Hindlimb muscle (tissue), 1 donor: ENCODE measurements at regions not wholly inside any gene's neighbourhood (a gene's known extent, or its start where the extent isn't known, plus 50 kb on each side); places are given as distances from the start of the nearest gene placed in this dataset.

Source experiments
- DNase-seq: peaks from one replicate; pipeline ENCODE4 v3.0.0-alpha.2; 2013

DNA sequence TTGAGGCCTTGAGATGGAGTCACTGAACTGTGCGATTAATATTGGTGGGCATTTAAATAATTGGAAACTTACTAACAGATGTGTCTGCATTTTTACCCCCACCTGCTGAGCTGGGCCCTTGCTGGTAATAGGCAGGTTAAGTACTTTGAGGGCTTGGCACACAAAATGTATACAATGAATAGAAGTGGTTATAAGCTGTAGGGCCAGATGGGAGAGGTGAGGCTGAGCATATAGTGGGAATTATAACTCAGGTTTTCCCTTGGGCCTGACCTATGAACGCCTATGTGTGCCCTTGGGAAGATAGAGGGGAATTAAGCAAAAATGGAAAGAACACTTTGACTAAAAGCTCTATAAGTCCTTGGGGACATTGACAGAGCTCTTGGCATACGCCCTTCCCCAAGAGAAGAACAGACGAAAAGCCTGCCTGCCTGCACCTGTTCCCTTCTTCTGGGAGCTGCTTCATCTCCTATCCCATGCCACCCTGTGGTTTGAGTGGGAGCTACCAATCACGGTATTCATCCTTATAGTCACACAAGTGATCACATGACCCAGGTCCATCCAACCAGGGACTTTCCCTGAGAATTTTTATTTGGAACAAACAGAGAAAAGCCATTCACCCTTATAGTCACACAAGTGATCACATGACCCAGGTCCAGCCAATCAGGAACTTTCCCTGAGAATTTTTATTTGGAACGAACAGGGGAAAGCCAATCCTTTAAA lies 260.7 kb upstream of the CSF3R start:
- DNase-seq: no peak

DNA sequence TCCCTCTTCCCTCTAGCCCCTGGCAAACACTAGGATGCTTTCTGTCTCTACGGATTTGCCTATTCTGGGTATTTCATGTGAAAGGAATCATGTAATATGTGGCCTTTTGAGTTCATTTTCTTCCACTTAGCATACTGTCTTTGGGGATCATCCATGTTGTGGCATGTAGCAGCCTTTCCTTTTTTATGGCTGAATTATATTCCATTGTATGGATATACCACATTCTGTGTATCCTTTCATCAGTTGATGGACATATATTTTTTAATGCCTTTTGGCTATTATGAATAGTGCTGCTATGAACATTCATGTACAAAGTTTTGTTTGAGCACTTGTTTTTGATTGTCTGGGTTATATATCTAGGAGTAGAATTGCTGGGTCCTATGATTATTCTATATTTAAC lies 258.4 kb upstream of the CSF3R start:
- no peak for DNase-seq

DNA sequence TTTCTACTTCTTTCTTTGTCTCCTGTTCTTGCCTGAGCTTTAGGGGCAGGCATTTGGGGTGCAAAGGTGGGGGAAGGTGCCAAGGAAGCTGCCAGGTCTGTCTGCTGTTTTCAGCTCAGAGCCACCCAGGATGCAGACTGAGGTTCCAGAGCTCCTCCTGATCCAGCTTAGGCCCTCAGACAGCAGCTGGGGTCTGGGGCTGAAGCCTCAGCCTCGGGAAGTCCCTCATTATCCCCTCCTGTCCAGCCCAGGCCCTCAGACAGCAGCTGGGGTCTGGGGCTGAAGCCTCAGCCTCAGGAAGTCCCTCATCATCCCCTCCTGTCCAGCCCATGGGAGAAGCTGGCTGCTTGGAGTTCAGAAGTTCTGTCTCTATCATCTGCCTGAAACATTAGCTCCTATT lies 257.7 kb upstream of the CSF3R start:
- DNase-seq: no peak

DNA sequence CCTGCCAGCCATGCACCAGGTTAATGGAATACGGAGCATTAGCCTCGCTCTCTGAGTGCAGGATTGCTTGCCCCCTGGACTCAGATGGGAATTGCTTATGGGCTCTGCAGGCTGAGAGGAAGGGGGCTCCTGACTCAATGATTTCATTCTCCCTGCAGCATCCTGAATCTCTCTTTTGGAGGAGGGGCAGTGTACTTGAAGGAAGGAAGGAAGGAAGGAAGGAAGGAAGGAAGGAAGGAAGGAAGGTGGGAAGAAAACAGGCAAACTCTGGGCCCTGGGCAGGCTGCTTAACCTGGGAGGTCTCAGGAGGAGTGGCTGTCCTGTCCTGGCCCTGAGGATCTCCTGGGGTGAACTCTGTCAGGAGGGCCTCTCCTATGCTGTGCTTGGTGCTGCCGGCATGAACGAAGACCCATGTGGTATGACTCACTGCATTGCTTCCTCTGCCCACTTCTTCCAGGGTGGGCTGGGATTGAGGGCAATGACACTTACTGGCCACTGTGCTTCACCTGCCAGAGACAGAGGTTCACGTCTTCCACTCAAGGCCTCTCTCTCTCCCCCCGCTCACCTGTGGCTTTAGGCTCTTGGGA lies 257.1 kb upstream of the CSF3R start:
- no peak for DNase-seq

DNA sequence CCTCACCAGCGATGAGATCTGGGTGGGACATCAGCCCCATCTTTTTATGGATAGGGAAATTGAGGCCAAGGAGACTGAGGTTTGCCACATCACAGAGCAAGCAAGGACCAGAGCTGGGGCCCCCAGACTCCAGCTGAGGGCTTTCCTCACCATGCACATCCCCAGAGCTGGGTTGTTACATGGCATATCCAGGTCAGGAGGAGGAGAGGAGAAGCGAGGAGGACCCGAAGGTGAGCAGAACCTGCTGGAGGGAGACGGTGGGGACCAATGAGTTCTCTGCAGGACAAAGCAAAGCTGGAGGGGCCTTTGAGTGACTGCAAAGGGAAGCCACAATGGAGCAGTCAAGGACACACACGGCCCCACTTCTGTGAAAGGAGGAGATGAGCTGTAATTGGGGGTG lies 255.5 kb upstream of the CSF3R start:
- DNase-seq: no peak

DNA sequence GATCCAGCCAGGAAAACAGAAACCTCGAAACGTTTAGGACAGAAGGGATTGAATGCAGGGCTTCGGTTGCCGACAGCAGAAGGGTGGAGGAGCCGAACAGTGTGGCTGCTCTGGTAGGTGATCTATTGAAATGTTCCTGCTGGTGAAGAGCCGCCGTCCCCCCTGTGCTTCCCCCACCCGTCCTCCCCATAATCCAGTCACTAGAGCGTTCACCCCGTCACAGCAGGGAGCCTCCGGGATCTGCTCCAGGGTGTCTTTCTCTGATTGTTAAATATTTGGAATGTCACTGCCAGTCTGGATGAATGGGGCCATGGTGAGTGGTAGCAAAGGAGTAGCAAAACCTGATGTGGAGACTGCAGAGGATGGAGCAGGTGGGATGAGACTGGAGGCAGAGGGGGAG lies 255.1 kb upstream of the CSF3R start:
- no peak for DNase-seq

DNA sequence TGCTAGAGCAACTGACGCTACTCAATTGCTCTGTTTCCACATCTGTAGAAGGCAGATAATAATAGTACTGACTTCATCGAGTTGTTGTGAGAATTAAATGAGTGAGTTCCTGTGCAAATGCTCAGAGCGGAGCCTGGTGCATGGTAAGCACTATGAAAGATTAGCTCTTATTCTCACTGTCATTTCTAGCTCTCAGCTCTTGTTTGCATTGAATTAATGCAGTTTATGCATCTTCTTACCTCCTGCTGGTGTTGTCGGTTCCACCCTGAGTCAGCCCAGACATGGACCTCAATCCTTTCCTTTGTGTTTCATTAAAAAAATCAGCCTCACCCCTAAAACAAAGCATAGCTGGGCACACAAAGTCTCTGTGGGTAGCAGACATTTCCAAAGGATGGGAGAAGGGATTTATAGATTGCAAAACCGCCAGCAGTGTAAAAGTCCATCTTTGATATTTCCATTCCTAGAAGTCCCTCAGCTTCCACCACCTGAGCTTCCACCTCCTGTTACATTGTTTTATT lies 254.4 kb upstream of the CSF3R start:
- no peak for DNase-seq

DNA sequence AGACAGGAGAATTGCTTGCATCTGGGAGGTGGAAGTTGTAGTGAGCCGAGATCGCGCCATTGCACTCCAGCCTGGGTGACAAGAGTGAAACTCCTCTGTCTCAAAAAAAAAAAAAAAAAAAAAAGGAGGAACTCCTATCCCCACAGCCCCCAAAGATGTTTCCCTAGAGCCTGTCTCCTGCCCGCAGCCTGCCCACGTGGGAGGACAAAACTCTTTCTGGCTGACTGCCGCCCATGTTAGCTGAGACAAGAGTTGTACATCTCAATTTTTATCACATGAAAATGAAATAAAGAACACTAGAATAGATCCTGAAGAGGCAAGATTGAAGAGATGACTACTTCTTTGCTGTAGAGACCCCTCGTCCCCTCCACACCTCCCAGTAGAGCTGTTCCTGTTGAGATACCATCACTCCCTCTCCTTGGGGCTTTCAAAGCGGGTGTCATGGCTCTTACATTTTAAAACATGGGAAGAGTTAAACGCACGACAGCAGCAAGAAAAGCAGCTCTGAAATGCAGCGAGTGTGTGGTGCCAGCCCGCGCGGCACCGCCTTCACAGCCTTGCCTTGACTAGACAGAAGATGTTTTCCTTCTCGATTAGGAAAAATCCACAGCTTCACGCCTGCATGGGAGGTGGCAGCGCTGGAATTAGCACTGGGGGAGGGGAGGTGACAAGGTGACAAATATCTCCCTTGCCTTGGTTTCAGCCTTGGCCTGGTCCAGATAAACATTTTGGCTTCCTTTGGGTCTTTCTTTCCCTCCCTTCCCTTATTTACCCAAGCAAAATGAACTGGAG lies 253.4 kb upstream of the CSF3R start:
- DNase-seq: no peak

DNA sequence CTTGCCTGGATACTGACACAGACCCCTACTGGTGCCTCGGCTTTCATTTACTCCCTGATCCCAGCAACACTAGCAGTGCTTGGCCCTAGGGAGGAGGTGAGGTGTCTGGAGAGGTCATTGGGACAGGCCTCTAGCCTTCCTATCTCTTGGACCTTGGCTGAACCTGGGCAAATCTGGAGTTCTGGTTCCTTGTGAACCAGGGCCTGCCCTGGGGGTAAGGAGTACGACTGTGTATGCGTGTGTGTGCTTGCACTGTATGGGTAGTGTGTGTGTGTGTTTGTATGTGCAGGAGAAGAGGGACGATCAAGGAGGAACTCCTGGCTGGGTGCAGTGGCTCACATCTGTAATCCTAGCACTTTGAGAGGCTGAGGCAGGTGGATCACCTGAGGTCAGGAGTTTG lies 252.7 kb upstream of the CSF3R start:
- DNase-seq: no peak

DNA sequence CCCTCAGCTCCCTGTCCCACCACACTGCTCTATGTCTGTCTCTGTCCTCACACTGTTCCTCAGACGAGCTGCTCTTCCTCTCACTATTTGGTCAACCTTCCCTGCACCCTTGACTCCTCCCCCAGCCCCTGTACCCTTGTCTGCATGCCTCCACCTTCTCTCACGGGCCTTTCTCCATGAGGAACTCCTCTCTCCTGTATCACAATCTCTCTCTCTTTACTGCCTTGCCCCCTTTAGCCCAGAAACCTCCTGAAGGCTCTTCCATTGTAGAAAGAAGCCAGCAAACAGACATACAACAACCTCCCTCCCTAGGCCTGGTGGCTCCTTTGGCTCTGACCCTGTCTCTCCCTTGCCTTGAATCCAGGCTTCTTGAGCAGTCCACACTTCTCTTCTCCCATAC lies 251.6 kb upstream of the CSF3R start:
- no peak for DNase-seq

DNA sequence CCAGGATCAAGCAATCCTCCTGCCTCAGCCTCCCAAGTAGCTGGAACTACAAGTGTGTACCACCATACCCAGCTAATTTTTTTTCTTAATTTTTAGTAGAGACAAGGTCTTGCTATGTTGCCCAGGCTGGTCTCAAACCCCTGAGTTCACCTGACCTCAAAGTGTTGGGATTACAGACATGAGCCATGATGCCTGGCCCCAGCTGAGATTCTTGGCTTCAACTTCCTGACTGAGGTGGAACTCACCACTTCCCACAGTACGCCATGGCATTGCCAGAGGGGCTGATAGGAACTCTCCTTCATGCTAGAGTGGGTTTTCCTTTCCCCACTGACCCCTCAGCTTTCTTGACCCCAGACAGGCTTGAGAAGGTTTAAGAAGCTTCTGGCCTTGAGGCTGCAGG lies 251.0 kb upstream of the CSF3R start:
- DNase-seq: no peak

DNA sequence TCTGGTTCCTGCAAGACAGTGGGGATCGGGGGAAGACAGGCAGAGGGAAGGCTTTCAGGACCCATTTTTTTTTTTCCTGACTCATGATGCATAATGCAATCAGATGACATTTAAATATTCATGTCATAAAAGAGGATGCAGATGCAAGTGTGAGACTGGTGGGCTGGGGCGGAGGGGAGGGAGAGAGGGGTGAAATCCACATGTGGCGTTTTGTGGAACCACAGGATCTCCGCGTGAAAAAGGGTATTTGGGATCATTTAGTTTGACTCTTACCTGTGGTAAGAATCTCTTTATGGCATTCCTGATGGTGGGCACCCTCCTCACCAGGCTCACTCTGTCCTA lies 249.3 kb upstream of the CSF3R start:
- DNase-seq: no peak

DNA sequence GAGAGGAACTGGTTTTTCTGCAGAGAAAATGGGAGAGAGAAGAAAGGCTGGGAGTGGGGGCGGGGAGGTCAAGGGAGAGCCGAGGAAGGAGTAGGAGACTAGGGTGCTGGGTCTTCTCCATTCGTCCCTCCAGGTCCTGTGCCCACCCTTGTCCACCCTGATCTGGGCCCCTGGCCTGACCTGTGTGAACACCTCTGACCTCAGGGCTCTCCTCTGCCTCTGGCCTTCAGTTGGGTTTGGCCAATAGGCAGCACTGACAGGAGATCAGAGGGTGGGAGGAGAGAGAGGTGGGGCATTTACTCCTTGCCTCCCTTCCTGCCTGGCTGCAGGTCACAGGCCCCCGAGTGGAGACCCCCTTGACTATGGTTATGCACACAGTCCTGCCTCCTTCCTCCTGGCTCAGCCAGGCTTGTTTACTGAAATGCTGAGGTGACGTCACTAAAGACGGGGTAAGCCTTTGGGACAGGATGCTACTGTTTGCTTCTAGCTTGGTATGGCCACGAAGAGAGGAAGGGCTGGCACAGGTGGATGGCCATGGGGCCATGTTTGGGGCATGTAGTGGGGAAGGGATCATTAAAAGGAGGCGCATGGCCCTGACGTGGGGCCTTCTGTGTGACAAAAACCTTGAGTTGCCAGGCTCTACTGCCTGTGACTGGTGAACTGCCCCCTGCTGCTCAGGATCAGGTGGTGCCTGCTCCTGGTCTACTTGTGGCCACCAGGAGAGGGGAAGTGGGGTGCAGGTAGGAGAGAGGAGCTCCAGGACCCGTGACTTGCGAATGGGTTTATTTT lies 248.7 kb upstream of the CSF3R start:
- no peak for DNase-seq

DNA sequence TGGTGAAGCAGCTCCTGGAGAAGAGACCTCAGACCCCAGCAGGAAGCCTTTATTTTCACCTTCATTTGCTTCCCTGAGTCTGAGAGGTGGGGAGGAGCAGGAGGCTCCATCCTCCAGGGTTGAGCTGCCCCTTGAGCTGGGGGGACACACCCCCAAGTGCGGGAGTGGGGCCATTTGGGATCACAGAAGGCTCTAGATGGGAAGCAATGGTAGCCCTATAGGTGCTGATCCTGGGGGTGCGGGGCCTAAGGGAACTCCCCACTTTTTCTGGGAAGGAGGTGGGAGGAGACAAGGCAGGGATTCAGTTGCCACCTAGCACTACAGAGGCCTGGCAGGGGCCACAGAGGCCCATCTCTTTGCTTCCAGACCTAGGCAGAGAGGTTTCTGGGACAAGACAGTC lies 247.9 kb upstream of the CSF3R start:
- no peak for DNase-seq

DNA sequence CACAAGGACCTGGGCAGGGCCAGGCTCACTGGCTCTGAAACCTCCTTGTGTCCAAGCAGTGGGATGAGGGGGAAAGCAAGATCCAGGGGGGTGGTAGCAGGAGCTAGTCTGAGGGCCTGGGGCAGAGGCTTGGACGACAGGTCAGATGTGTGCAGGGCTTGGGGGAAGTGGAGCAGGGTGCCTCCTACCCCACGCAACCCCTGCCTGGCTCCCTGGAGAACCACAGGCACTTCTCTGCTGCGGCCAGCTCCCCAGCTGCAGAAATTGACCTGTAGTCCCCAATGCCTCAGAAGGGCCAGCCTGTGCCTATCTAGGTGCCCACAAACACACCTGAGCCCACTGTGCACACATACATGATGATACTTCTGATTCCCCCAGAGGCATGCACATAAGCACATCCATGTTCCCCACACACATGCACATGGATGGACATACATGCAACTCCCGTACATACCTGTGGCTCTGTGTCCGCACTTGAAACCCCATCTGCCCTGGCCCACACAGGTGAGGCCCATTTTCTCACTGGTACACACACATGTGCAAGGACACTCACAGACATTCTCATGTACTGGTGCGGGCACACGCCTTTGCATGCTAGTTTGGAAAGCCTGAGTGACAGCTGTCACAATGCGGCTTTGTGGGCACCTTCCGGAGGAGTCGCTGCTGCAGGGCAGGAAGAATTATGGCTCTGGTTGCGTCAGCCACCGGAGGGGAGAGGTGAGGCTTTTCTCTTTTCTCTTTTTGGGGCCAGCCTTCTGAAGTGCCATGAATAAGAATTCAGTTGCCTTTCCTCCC lies 247.2 kb upstream of the CSF3R start:
- no peak for DNase-seq

DNA sequence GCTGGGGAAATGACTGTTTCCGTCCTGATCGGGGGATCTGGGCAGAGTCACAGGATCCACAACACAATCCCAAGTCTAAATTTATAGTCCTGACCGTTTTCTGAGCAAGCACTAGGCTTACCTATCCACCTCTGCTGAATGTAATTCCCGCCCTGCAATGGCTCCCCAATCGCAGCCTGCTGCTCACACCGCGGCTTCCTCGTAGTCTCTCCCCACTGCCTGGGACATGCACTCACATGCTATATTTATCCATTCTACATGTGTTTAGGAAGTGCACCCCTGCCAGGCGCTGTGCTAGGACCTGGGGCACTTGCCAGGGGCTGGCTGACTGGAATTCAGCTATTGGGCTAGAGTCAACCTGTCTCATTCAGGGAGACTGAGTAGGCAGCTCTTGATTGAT lies 246.6 kb upstream of the CSF3R start:
- DNase-seq: no peak

DNA sequence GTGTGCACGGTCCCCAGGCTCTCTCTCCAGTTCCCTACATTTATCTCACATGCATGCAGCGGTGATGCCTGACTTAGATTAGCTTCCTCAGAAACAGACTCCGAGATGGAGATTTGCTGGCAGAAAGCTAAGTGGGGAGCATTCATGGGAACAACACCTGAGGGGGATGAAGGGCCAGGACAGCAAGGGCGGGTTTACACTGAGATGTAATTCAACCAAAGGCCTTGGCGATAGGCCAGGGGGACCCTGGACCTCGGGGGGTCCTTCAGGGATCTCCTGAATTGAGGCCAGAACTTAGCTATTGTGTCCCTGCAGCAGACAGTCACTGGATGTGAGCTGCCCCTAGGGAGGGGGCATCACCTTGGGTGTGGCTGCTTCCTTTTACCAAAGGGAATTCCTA lies 246.1 kb upstream of the CSF3R start:
- no peak for DNase-seq

DNA sequence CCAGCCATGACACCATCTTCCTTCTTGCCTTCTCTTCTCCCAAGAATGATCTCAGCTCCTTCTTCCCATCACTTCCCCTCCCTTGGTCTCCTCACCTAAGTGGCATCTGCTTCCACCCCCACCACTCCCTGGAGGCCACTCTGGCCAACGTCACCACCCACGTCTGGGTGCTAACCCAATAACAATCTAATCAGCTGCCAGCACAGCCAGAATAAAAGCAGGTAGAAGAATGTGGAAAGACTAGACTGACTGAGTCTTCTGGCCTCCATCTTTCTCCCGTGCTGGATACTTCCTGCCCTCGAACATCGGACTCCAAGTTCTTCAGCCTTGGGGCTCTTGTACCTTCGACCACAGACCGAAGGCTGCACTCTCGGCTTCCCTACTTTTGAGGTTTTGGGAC lies 245.3 kb upstream of the CSF3R start:
- DNase-seq: no peak

DNA sequence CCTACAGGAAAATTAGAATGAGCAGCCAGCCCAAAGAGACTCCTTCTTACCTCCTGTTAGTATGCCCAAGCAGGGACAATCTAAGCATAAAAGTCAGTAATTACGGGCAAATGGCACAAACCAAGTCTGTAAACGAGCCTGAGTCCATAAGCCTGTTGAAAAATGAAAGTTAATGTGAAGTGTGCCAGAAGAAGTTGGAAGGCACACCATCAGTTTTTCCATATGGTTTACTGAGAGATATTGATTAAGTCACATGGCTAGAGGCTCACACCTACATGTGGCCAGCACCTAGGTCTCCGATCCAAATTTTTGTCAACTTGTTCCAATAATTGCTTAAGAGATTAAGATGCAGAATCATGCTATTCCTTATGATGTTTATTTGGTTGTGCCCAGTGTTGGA lies 242.4 kb upstream of the CSF3R start:
- no peak for DNase-seq

DNA sequence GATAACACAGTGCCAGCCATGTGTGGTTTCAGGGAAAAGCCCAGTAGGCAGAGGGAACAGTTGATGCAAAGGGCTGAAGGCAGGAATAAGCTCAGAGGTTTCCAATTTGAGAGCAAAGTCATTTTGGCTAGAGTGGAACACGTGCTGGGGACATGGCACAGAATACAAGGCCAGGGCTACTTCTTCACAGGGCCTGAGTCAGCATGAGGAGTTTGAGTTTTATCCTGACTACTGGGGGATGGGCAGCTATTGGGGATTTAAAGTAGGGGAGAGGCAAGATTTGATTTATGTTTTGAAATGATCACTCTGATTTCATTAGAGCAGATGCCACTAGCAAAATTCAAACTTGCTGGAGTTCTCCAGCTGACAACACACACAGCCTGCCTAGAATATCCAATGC lies 241.1 kb upstream of the CSF3R start:
- DNase-seq: no peak

DNA sequence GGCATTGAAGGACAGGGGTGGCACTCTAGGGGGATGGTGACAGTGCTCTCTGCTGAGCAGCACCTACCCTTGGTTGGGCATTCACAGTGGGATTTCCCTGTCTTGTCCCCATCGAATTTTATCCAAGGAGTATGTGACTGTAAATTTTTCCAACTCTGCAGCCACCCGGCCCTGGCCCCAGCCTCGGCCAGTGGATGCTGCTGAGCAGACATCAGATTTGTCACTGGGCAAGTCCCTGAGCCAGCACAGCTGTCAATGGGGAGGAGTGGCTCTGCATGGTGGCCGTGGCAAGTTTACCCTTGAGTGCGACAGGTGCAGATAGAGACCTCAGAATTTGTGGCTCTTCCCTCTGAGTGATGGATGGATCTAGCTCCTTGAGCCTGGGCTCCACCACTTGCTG lies 240.2 kb upstream of the CSF3R start:
- no peak for DNase-seq

DNA sequence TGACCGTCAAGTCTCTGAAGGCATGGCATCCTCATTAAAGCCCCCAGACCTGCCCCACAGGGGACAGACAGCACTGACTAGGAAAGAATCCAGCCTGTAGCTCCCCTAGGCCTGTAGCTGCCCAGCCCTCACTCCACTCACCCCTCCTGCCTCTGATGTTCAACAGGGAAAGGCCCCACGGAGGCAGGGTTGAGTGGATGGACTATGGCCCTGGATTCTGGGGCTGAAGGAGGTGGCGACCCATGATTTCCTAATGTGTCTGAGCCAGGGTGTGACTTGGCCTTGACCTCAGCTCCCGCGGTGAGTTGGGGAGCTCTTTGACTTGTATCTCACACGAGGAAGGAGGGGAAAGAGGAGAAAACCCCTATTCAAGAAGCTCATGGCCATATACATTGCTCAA lies 238.5 kb upstream of the CSF3R start:
- DNase-seq: no peak
